GM19240 (cell line): ENCODE measurements at regions not wholly inside any gene's neighbourhood (a gene's known extent, or its start where the extent isn't known, plus 50 kb on each side); places are given as distances from the start of the nearest gene placed in this dataset.

Experiments used
- DNase-seq: peaks from one replicate; pipeline ENCODE4 v3.0.0; 2011; ENCODE audit warnings: low spot score; ENCODE audit not compliant: insufficient read length

- no peak for DNase-seq
Measured at GRCh38 chr22:48224332-48224731, 1461.9 kb downstream of the TBC1D22A start.

DNA sequence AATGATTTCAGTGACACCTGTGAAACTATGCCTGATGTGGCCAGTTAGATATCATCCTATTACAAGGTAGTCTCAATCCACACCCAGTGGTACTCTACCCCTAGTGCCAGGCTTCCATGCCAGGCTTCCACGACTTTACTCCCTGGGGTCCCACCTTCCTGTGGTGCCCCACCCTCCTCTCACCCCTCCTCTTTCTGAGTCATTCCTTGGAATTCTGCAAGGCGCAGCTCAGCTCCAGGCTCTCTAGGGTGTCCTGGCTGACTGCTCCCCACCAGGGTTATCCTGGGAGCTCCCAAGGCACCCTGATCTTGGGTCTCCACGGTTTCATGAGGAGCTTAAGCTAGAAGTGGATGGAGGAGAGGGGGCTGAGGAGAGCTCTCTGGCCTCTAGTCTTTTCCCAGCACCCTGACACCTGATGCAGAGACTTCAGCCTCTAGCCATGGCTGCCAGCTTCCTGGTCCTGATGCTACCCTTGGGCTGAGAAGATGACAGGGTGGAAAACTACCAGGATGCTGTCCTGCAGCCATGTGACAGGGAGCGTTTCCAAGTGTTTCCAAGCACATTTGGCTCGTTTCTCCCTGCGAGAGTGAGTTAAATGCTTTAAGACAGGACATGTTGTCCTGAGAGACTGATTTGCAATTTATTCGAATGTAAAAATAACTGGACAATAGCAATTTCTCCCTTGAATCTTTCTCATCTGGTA is 1461.2 kb downstream of the TBC1D22A start:
- DNase-seq = no peak

GRCh38 chr22:48222742-48223487 is 1460.5 kb downstream of the TBC1D22A start:
- DNase-seq = no peak

- DNase-seq = no peak
Measured at GRCh38 chr22:48218889-48219420, 1456.5 kb downstream of the TBC1D22A start.

- no peak for DNase-seq
Measured at GRCh38 chr22:48217596-48217995, 1455.1 kb downstream of the TBC1D22A start.

GRCh38 chr22:48212727-48213126 is 1450.3 kb downstream of the TBC1D22A start:
- DNase-seq = no peak

- DNase-seq = no peak
Measured at GRCh38 chr22:48210812-48211211, 1448.4 kb downstream of the TBC1D22A start.

DNA sequence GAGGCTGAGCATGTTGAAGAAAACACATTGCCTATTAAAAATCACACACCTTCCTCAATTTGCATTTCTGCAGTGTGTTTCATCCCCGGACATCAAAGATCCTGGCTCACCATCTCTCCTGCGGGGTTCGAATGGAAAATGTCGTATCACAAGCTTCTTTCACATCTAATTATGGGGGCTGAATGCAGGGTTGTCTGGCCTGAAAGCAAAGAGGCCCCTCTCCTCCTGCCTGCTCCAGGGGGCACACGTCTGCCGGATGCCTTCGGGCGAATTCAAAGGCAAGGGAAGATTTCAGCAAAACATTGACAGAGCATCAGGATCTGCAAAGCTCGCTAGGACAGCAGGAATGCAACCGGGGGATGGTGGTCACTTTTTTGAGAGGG is 1447.7 kb downstream of the TBC1D22A start:
- no peak for DNase-seq

GRCh38 chr22:48209473-48210197 is 1447.2 kb downstream of the TBC1D22A start:
- no peak for DNase-seq

- DNase-seq = no peak
Measured at GRCh38 chr22:48208894-48209293, 1446.4 kb downstream of the TBC1D22A start.

DNA sequence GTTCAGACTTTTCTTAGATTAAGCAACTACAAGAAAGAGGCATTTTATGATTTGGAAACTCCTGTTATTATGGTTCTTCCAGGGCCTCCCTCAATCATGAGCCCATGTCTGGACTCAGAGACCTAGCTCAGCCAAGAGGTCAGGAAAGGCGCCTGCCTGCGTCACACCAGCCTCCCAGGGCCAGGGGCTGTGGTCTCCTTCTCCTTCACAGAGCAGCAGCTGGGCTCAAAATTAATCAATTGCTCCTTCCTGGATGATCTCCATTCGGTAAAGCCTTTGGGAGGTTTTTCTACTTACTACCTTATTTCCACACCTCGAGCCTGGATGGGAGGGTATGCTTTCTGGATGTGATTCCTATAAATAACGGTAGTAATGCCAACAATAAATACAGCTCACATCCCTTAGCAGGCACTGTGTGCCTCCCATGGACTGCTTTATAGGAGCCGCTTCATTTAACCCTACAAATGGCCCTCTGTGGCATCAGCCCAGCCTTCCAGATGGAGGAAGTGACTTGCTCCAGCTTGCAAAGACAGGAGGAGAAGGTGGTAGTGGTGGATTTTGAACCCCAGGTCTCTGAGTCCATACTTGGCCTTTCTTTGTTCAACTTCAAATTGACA is 1445.6 kb downstream of the TBC1D22A start:
- DNase-seq = no peak

DNA sequence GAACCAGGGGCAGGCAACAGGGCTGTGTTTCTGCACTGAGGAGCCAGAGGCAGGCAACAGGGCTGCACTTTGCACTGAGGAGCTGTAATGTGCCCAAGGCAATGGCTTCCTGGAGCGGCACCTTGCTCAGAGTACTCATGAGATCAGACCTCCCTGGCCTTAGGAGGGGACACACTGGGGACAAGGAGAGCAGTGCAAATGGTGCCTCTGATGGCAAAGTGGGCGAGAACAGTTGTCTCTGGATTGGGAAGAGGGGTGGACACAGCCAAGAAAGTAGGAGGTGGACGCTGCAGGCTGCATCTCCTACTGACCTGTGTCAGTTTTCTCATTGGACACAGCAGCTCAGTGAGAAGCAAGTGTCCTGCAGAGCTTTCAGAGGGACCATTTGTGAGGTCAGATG is 1443.3 kb downstream of the TBC1D22A start:
- no peak for DNase-seq

DNA sequence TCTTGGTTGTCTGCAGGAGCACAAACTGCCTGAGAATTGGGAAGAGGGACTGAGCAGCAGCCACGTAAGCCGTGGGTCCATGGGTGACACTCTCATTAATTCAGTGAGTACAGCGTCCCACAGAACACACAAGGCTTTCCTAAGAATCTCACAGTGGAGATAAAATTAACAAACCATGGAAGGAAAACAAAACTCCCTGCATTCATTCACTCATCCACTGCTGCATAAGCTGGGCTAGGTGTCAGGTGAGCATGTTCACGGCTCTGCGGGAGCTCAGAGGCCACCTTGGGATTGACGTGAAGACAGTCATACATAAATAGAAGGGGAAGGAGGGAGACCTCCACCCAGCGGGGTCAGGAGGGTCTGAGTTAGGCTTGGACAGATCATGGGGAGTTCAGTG is 1442.7 kb downstream of the TBC1D22A start:
- no peak for DNase-seq

DNA sequence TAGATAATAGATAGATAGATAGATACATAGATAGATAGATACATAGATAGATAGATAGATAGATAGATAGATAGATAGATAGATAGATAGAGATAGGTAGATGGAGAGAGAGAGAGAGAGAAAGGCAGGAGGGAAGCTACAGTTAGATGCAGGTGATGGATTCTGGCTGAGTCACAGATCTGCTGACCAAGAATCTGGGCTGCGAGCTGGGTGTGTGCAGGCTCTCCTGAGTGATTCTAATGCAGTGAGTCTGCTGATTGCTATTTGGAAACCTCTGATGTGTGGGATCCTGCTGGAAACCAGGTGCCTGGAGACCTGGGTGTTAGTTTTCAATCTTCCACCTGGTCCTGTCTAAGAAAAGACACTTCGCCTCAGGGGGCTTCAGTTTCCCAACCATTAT is 1441.8 kb downstream of the TBC1D22A start:
- DNase-seq = no peak

DNA sequence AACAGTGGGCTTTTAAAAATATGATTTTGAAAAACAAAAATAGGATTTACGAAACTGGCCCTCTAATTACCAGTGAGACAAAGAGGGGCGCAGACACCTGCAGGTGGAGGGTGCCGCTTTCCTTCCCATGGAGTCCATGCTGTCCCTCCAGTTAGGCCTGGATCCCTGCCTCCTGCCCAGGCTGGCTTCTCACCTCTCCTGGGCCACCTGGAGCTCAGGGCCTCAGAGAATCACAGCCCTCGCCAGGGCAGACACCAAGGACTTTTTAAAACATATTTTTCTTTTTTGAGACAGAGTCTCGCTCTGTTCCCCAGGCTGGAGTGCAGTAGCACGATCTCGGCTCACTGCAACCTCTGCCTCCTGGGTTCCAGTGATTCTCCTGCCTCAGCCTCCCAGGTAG is 1437.2 kb downstream of the TBC1D22A start:
- DNase-seq = no peak

DNA sequence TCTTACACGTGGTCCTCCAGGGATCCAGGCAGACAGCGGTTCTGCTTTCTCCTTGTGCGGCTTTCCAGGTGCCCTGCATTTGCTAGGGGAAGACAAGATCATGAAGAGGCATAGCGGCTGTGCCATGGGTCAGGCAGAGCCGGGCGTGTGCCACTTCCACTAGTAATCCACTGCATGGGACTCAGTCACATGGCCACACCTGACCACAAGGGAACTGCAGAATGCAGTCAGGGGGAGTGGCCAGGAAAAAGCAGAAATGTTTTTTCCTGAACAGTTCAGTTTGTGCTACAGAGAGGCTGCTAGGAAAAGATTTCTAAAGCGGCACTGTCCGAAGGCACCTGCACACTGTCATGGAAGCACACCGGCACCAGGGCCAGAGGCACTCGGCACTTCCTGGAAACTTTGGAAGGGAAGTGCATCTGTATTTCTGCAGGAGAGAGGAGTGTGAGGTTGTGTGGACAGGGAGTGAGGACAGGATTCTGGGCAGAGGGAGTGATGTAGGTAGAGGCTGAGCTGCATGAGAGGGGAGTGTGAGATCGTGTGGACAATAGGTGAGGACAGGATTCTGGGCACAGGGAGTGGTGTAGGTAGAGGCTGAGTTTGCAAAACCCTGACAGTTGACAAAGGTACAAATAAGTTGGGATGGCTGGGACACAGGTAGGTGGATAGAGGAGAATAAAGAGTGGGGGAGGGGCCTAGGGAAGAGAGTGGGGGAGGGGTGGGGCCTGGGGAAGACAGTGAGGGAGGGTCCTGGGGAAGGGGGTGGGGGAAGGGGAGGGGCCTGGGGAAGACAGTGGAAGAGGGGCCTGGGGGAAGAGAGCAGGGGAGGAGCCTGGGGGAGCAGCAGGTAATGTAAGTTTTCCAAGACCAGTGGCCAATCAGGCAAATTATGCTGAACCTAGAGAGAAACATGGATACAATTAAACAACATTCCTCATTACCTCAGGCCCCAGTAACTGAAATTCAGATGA is 1436.3 kb downstream of the TBC1D22A start:
- no peak for DNase-seq

DNA sequence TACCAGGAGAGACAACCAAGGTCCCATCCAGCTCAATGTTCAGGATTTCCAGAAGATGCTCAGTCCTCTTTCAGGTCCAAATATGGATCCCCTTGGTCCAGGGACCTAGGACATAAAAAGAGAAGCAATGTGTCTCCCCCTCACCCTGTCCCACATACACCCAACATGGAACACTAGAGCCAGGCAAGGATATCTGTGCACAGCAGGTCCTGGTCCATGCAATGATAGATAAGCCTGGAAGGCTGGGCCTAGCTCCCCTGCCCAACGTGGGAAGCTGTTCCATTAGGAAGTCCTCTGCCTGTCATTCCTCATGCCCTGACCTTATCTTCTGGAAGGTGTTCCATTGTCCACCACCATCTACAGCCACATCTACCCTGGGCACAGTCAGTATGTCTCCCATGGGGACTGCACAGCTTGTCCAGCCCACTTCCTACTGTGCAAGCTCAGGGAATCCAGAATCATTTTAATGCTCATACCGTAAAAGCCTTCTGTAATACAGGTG is 1434.8 kb downstream of the TBC1D22A start:
- no peak for DNase-seq

- no peak for DNase-seq
Measured at GRCh38 chr22:48192920-48193319, 1430.5 kb downstream of the TBC1D22A start.

DNA sequence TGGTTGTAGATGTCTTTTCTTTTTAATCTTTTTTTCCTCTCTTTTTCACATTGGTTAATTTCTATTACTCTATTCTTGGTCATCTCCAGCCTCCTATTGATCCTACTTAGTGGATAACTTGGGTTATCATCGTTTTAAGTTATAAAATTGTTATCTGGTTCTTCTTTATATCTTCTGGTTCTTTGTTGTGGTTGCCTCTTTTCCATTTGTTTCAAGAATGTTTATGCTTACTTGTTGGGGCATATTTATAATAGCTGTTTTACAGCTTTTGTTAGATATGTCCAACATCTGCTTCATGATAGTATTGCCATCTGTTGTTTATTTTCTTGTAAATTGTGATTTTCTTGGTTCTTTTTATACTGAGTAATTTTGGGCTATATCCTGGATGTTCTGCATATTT is 1429.6 kb downstream of the TBC1D22A start:
- no peak for DNase-seq

- DNase-seq = no peak
Measured at GRCh38 chr22:48188231-48188721, 1425.8 kb downstream of the TBC1D22A start.
